Muscle of leg (tissue), 3 donors: ENCODE measurements at regions not wholly inside any gene's neighbourhood (a gene's known extent, or its start where the extent isn't known, plus 50 kb on each side); places are given as distances from the start of the nearest gene placed in this dataset.
"Not testable (repeated sequence)": the region's sequence is repeated elsewhere in the genome, so short reads cannot be mapped to it uniquely, and the experiment has no call there.

Source experiments
- DNase-seq: peaks from one replicate; pipeline ENCODE4 v3.0.0; 2013
- H3K27ac ChIP-seq: one replicate; pipeline ENCODE4 v1.5.1; 2013; ENCODE audit warnings: mild to moderate bottlenecking, low read length, control low read depth
- H3K27me3 ChIP-seq: one replicate; pipeline ENCODE4 v1.6.1; 2013; ENCODE audit warnings: low read length; ENCODE audit not compliant: control insufficient read depth, insufficient read depth
- H3K36me3 ChIP-seq: one replicate; pipeline ENCODE4 v1.6.1; 2013; ENCODE audit warnings: low read length; ENCODE audit not compliant: control insufficient read depth, insufficient read depth
- H3K4me1 ChIP-seq: one replicate; pipeline ENCODE4 v1.6.1; 2013; ENCODE audit warnings: low read length; ENCODE audit not compliant: control insufficient read depth, insufficient read depth
- H3K4me3 ChIP-seq: one replicate; pipeline ENCODE4 v1.5.1; 2013; ENCODE audit warnings: low read length, control low read depth
- H3K9me3 ChIP-seq: replicated peaks from 2 replicates; pipeline ENCODE4 v1.6.1; 2013; ENCODE audit warnings: low read depth, low read length; ENCODE audit not compliant: control insufficient read depth
- WGBS: methylation state at CpG from one replicate; pipeline ENCODE4 v1.1.5; 2013; ENCODE audit warnings: missing lambda C conversion rate; ENCODE audit not compliant: insufficient coverage; 5-methylcytosine and 5-hydroxymethylcytosine counted together

GRCh38 chr21:19544493-19544892 lies 1140.9 kb upstream of the TMPRSS15 start:
- WGBS: 59% methylated on average over 4 of the region's 4 CpGs
- not testable (repeated sequence) for H3K36me3 ChIP-seq, H3K27ac ChIP-seq, H3K27me3 ChIP-seq, H3K4me3 ChIP-seq, H3K9me3 ChIP-seq, H3K4me1 ChIP-seq, DNase-seq

- H3K27ac ChIP-seq: no peak overlapping the region
- DNase-seq: no peak
- H3K4me3 ChIP-seq: no peak overlapping the region
- no peaks in the 10 kb centered on the region for H3K4me1 ChIP-seq
- no peaks in the 10 kb centered on the region for H3K27me3 ChIP-seq
- no peaks in the 10 kb centered on the region for H3K9me3 ChIP-seq
- no CpG with 5 or more reads among the region's 7 CpGs for WGBS
- no peaks in the 10 kb centered on the region for H3K36me3 ChIP-seq
Observed at GRCh38 chr21:19547951-19548840, 1144.6 kb upstream of the TMPRSS15 start.

GRCh38 chr21:19553919-19554615 lies 1150.5 kb upstream of the TMPRSS15 start:
- Histone ChIP-seq H3K9me3 (no peaks in the 10 kb centered on the region), H3K4me1 (no peaks in the 10 kb centered on the region), H3K27ac (no peak overlapping the region), H3K27me3 (no peaks in the 10 kb centered on the region), H3K4me3 (no peak overlapping the region), H3K36me3 (no peaks in the 10 kb centered on the region)
- no CpG with 5 or more reads among the region's 2 CpGs for WGBS
- DNase-seq: no peak

GRCh38 chr21:19557046-19557445 lies 1153.5 kb upstream of the TMPRSS15 start:
- WGBS: 69% methylated on average over 3 of the region's 4 CpGs
- no peak overlapping the region for H3K27ac ChIP-seq
- no peaks in the 10 kb centered on the region for H3K36me3 ChIP-seq
- H3K4me3 ChIP-seq: no peak overlapping the region
- no peaks in the 10 kb centered on the region for H3K9me3 ChIP-seq
- H3K4me1 ChIP-seq: no peaks in the 10 kb centered on the region
- H3K27me3 ChIP-seq: no peaks in the 10 kb centered on the region
- no peak for DNase-seq

GRCh38 chr21:19557488-19557887 lies 1153.9 kb upstream of the TMPRSS15 start:
- no peaks in the 10 kb centered on the region for H3K4me1 ChIP-seq
- no peak overlapping the region for H3K4me3 ChIP-seq
- no CpG with 5 or more reads among the region's 4 CpGs for WGBS
- no peak for DNase-seq
- H3K36me3 ChIP-seq: no peaks in the 10 kb centered on the region
- no peaks in the 10 kb centered on the region for H3K27me3 ChIP-seq
- no peaks in the 10 kb centered on the region for H3K9me3 ChIP-seq
- H3K27ac ChIP-seq: no peak overlapping the region

- no peaks in the 10 kb centered on the region for H3K27me3 ChIP-seq
- no peaks in the 10 kb centered on the region for H3K9me3 ChIP-seq
- no CpG with 5 or more reads among the region's 3 CpGs for WGBS
- no peak overlapping the region for H3K4me3 ChIP-seq
- no peak for DNase-seq
- no peaks in the 10 kb centered on the region for H3K36me3 ChIP-seq
- H3K4me1 ChIP-seq: no peaks in the 10 kb centered on the region
- no peak overlapping the region for H3K27ac ChIP-seq
Observed at GRCh38 chr21:19565587-19565986, 1162.0 kb upstream of the TMPRSS15 start.

- H3K4me1 ChIP-seq: no peaks in the 10 kb centered on the region
- H3K27ac ChIP-seq: no peak overlapping the region
- H3K4me3 ChIP-seq: no peak overlapping the region
- no peaks in the 10 kb centered on the region for H3K27me3 ChIP-seq
- no peaks in the 10 kb centered on the region for H3K9me3 ChIP-seq
- H3K36me3 ChIP-seq: no peaks in the 10 kb centered on the region
- DNase-seq: no peak
Observed at GRCh38 chr21:19566975-19567374, 1163.4 kb upstream of the TMPRSS15 start.

DNA sequence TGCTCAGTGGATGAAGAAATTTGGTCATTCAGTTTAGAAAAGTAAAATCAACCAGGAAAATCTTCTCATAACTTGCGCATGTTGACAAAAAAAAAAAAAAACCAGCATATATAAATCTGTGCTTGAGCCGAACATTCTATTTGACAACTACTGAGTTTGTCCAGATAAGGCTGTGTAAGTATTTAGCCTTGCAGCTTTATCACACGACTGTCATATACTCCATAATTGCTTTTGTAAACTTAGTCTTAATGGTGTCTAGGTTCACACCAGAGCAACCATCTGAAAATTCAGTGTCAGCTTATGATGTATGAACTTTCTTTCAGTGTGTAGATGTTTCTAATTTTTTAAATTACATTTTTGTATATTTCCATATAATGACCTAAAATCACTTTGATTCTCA lies 1173.8 kb upstream of the TMPRSS15 start:
- no peaks in the 10 kb centered on the region for H3K9me3 ChIP-seq
- H3K27ac ChIP-seq: no peak overlapping the region
- H3K27me3 ChIP-seq: no peaks in the 10 kb centered on the region
- H3K4me3 ChIP-seq: no peak overlapping the region
- no peak for DNase-seq
- no peaks in the 10 kb centered on the region for H3K4me1 ChIP-seq
- WGBS: no CpG with 5 or more reads among the region's 3 CpGs
- H3K36me3 ChIP-seq: no peaks in the 10 kb centered on the region

GRCh38 chr21:19590044-19590443 lies 1186.5 kb upstream of the TMPRSS15 start:
- DNase-seq: no peak
- Histone ChIP-seq H3K9me3 (no peaks in the 10 kb centered on the region), H3K4me3 (no peak overlapping the region), H3K4me1 (no peaks in the 10 kb centered on the region), H3K27me3 (no peaks in the 10 kb centered on the region), H3K27ac (no peak overlapping the region), H3K36me3 (no peaks in the 10 kb centered on the region)

GRCh38 chr21:19603011-19603593 lies 1199.5 kb upstream of the TMPRSS15 start:
- no CpG with 5 or more reads among the region's 4 CpGs for WGBS
- H3K9me3 ChIP-seq: no peaks in the 10 kb centered on the region
- no peaks in the 10 kb centered on the region for H3K4me1 ChIP-seq
- no peaks in the 10 kb centered on the region for H3K27me3 ChIP-seq
- H3K4me3 ChIP-seq: no peak overlapping the region
- no peak overlapping the region for H3K27ac ChIP-seq
- no peaks in the 10 kb centered on the region for H3K36me3 ChIP-seq
- peak; percentile 6 for DNase-seq
